ENCODE measurements at regions not wholly inside any gene's neighbourhood (a gene's known extent, or its start where the extent isn't known, plus 50 kb on each side); places are given as distances from the start of the nearest gene placed in this dataset.

- Histone ChIP-seq H3K27ac (no peak overlapping the region), H3K4me1 (replicated peaks) (no peaks in the 10 kb centered on the region), H3K9me3 (replicated peaks) (no peaks in the 10 kb centered on the region), H3K36me3 (no peaks in the 10 kb centered on the region), H3K27me3 (replicated peaks) (no peaks in the 10 kb centered on the region), H3K4me3 (no peak overlapping the region)
- DNase-seq (ENCODE audit: low read depth in 1 of 2, low spot score in 2 of 2): no peak
These were observed 251.3 kb downstream of the EIPR1 start for GRCh38 chr2:3126171-3126910.

- no peak for DNase-seq (ENCODE audit: low read depth in 1 of 2, low spot score in 2 of 2)
- Histone ChIP-seq H3K27me3 (replicated peaks) (no peaks in the 10 kb centered on the region), H3K4me3 (no peak overlapping the region), H3K4me1 (replicated peaks) (no peaks in the 10 kb centered on the region), H3K27ac (no peak overlapping the region), H3K36me3 (no peaks in the 10 kb centered on the region), H3K9me3 (replicated peaks) (no peaks in the 10 kb centered on the region)
These were observed 251.9 kb downstream of the EIPR1 start for GRCh38 chr2:3125761-3126130.

- H3K9me3 ChIP-seq (replicated peaks): no peaks in the 10 kb centered on the region
- no peak overlapping the region for H3K4me3 ChIP-seq
- no peaks in the 10 kb centered on the region for H3K36me3 ChIP-seq
- no peaks in the 10 kb centered on the region for H3K4me1 ChIP-seq (replicated peaks)
- DNase-seq (ENCODE audit: low read depth in 1 of 2, low spot score in 2 of 2): no peak
- no peak overlapping the region for H3K27ac ChIP-seq
- no peaks in the 10 kb centered on the region for H3K27me3 ChIP-seq (replicated peaks)
These were observed 252.4 kb downstream of the EIPR1 start for GRCh38 chr2:3125001-3125760.

- H3K4me1 ChIP-seq (replicated peaks): no peaks in the 10 kb centered on the region
- no peak overlapping the region for H3K27ac ChIP-seq
- H3K9me3 ChIP-seq (replicated peaks): no peaks in the 10 kb centered on the region
- DNase-seq (ENCODE audit: low read depth in 1 of 2, low spot score in 2 of 2): no peak
- H3K36me3 ChIP-seq: no peaks in the 10 kb centered on the region
- no peak overlapping the region for H3K4me3 ChIP-seq
- H3K27me3 ChIP-seq (replicated peaks): no peaks in the 10 kb centered on the region
These were observed 255.1 kb downstream of the EIPR1 start for GRCh38 chr2:3122525-3122924.

GRCh38 chr2:3121601-3122000, 256.0 kb downstream of the EIPR1 start:
- DNase-seq (ENCODE audit: low read depth in 1 of 2, low spot score in 2 of 2): no peak
- no peaks in the 10 kb centered on the region for H3K36me3 ChIP-seq
- H3K4me3 ChIP-seq: no peak overlapping the region
- H3K27ac ChIP-seq: no peak overlapping the region
- no peaks in the 10 kb centered on the region for H3K9me3 ChIP-seq (replicated peaks)
- H3K27me3 ChIP-seq (replicated peaks): no peaks in the 10 kb centered on the region
- no peaks in the 10 kb centered on the region for H3K4me1 ChIP-seq (replicated peaks)

- no peaks in the 10 kb centered on the region for H3K27me3 ChIP-seq (replicated peaks)
- no peak for DNase-seq (ENCODE audit: low read depth in 1 of 2, low spot score in 2 of 2)
- H3K4me1 ChIP-seq (replicated peaks): no peaks in the 10 kb centered on the region
- no peaks in the 10 kb centered on the region for H3K9me3 ChIP-seq (replicated peaks)
- H3K27ac ChIP-seq: no peak overlapping the region
- H3K36me3 ChIP-seq: no peaks in the 10 kb centered on the region
- H3K4me3 ChIP-seq: no peak overlapping the region
These were observed 259.9 kb downstream of the EIPR1 start for GRCh38 chr2:3117650-3118216.

GRCh38 chr2:3116371-3116770, 261.2 kb downstream of the EIPR1 start:
- no peak overlapping the region for H3K4me3 ChIP-seq
- H3K4me1 ChIP-seq (replicated peaks): no peaks in the 10 kb centered on the region
- no peak overlapping the region for H3K27ac ChIP-seq
- no peaks in the 10 kb centered on the region for H3K36me3 ChIP-seq
- no peaks in the 10 kb centered on the region for H3K27me3 ChIP-seq (replicated peaks)
- H3K9me3 ChIP-seq (replicated peaks): no peaks in the 10 kb centered on the region
- no peak for DNase-seq (ENCODE audit: low read depth in 1 of 2, low spot score in 2 of 2)

- H3K27me3 ChIP-seq (replicated peaks): no peaks in the 10 kb centered on the region
- no peaks in the 10 kb centered on the region for H3K4me1 ChIP-seq (replicated peaks)
- DNase-seq (ENCODE audit: low read depth in 1 of 2, low spot score in 2 of 2): no peak
- H3K36me3 ChIP-seq: no peaks in the 10 kb centered on the region
- no peak overlapping the region for H3K4me3 ChIP-seq
- H3K9me3 ChIP-seq (replicated peaks): no peaks in the 10 kb centered on the region; the same call in 1 of the 2 replicates
- no peak overlapping the region for H3K27ac ChIP-seq
These were observed 262.1 kb downstream of the EIPR1 start for GRCh38 chr2:3115301-3116042.

GRCh38 chr2:3114406-3115185, 263.0 kb downstream of the EIPR1 start:
- Histone ChIP-seq H3K27ac (no peak overlapping the region), H3K4me1 (replicated peaks) (no peaks in the 10 kb centered on the region), H3K36me3 (no peaks in the 10 kb centered on the region), H3K9me3 (replicated peaks) (peaks cover 5% of the 10 kb centered on the region; the same call in 1 of the 2 replicates), H3K4me3 (no peak overlapping the region), H3K27me3 (replicated peaks) (no peaks in the 10 kb centered on the region)
- DNase-seq (ENCODE audit: low read depth in 1 of 2, low spot score in 2 of 2): no peak

- no peak overlapping the region for H3K4me3 ChIP-seq
- H3K4me1 ChIP-seq (replicated peaks): no peaks in the 10 kb centered on the region
- H3K27ac ChIP-seq: no peak overlapping the region
- H3K27me3 ChIP-seq (replicated peaks): no peaks in the 10 kb centered on the region
- peaks cover 5% of the 10 kb centered on the region; the same call in 1 of the 2 replicates for H3K9me3 ChIP-seq (replicated peaks)
- DNase-seq (ENCODE audit: low read depth in 1 of 2, low spot score in 2 of 2): no peak
- H3K36me3 ChIP-seq: no peaks in the 10 kb centered on the region
These were observed 263.8 kb downstream of the EIPR1 start for GRCh38 chr2:3113769-3114168.

GRCh38 chr2:3113122-3113521, 264.5 kb downstream of the EIPR1 start:
- H3K27ac ChIP-seq: no peak overlapping the region

GRCh38 chr2:3112553-3112952, 265.1 kb downstream of the EIPR1 start:
- H3K27ac ChIP-seq: no peak overlapping the region
- H3K4me3 ChIP-seq: no peak overlapping the region
- H3K9me3 ChIP-seq (replicated peaks): peaks cover 5% of the 10 kb centered on the region; the same call in 1 of the 2 replicates
- H3K36me3 ChIP-seq: no peaks in the 10 kb centered on the region
- DNase-seq (ENCODE audit: low read depth in 1 of 2, low spot score in 2 of 2): no peak
- H3K4me1 ChIP-seq (replicated peaks): no peaks in the 10 kb centered on the region
- no peaks in the 10 kb centered on the region for H3K27me3 ChIP-seq (replicated peaks)

More at GRCh38 chr2:3113122-3113521, 264.5 kb downstream of the EIPR1 start:
- DNase-seq (ENCODE audit: low read depth in 1 of 2, low spot score in 2 of 2): no peak
- Histone ChIP-seq H3K4me1 (replicated peaks) (no peaks in the 10 kb centered on the region), H3K27me3 (replicated peaks) (no peaks in the 10 kb centered on the region), H3K9me3 (replicated peaks) (peaks cover 5% of the 10 kb centered on the region; the same call in 1 of the 2 replicates), H3K36me3 (no peaks in the 10 kb centered on the region), H3K4me3 (no peak overlapping the region)

- no peak for DNase-seq (ENCODE audit: low read depth in 1 of 2, low spot score in 2 of 2)
- H3K4me1 ChIP-seq (replicated peaks): no peaks in the 10 kb centered on the region
- H3K27me3 ChIP-seq (replicated peaks): no peaks in the 10 kb centered on the region
- H3K9me3 ChIP-seq (replicated peaks): peaks cover 5% of the 10 kb centered on the region; the same call in 1 of the 2 replicates
- no peak overlapping the region for H3K4me3 ChIP-seq
- H3K27ac ChIP-seq: no peak overlapping the region
- no peaks in the 10 kb centered on the region for H3K36me3 ChIP-seq
These were observed 265.5 kb downstream of the EIPR1 start for GRCh38 chr2:3112131-3112530.
